Endothelial cell of umbilical vein (primary cell): ENCODE measurements at regions not wholly inside any gene's neighbourhood (a gene's known extent, or its start where the extent isn't known, plus 50 kb on each side); places are given as distances from the start of the nearest gene placed in this dataset.

Source experiments
- BruUV-seq: library from RNA; stranded (reverse); fragments of 400-500 nt; replicated peaks from 2 replicates; lab custom pipeline; 2021; lab: Mats Ljungman, UMichigan
- CTCF ChIA-PET: fragments of 300-600, 350-600 bp; sonication (Branson Sonifier 250); formaldehyde crosslinking; loops from one replicate; lab custom pipeline; 2021; ENCODE audit warnings: antibody characterized with exemption, inconsistent platforms; lab: Charles Lee
- POLR2A ChIA-PET: fragments of 300-600, 350-600 bp; sonication (Branson Sonifier 250); formaldehyde crosslinking; loops from one replicate; lab custom pipeline; 2021; ENCODE audit warnings: antibody characterized with exemption, inconsistent platforms; lab: Charles Lee
- DNase-seq: peaks from one replicate; pipeline ENCODE4 v3.0.0-alpha.2; 2011; ENCODE audit warnings: low read depth, low spot score
- FAIRE-seq: peaks from 2 replicates; lab custom pipeline; 2011; peaks lifted over from hg19 to GRCh38; lab: Jason Lieb, UNC
- H2AFZ ChIP-seq: 2 replicates; pipeline ENCODE4 v1.6.0; 2012; ENCODE audit warnings: low read depth, low read length, control low read depth, inconsistent platforms
- H3K27ac ChIP-seq: 2 replicates; pipeline ENCODE4 v1.5.1; 2011; ENCODE audit warnings: low read depth, mild to moderate bottlenecking, control low read depth, low read length, moderate library complexity; ENCODE audit not compliant: insufficient read depth
- H3K27me3 ChIP-seq, 2 experiments: 2 replicates each; pipeline versions ENCODE4 v1.6.0 to v1.6.1; 2011; ENCODE audit warnings: low read length in 2 of 2, mixed read lengths in 1 of 2; ENCODE audit not compliant: control insufficient read depth in 2 of 2, insufficient read depth in 2 of 2
- H3K36me3 ChIP-seq, 2 experiments: 2 replicates in 1 of 2; 3 replicates in 1 of 2; pipeline ENCODE4 v1.5.1; 2011; ENCODE audit warnings: low read length in 2 of 2, mild to moderate bottlenecking in 1 of 2, moderate library complexity in 1 of 2; ENCODE audit not compliant: control insufficient read depth in 2 of 2, insufficient read depth in 2 of 2; ENCODE audit errors: extremely low read depth in 1 of 2
- H3K4me1 ChIP-seq: 3 replicates; pipeline ENCODE4 v1.5.1; 2011; ENCODE audit warnings: mild to moderate bottlenecking, low read length; ENCODE audit not compliant: control insufficient read depth, insufficient read depth; ENCODE audit errors: extremely low read depth
- H3K4me2 ChIP-seq: 2 replicates; pipeline ENCODE4 v1.6.1; 2011; ENCODE audit warnings: low read length, control low read depth, mixed read lengths; ENCODE audit not compliant: insufficient read depth
- H3K4me3 ChIP-seq, 3 experiments: fragments of 200-600 bp in 1 of 3; sonication (generic), shearing (Covaris generic) in 1 of 3; replicated peaks in 1 of 3; 2 replicates each; pipeline ENCODE4 v1.5.1; 2011 to 2016; ENCODE audit warnings: control low read depth in 3 of 3, low read length in 3 of 3, mild to moderate bottlenecking in 2 of 3, inconsistent platforms in 1 of 3, low read depth in 1 of 3, moderate library complexity in 1 of 3; ENCODE audit not compliant: insufficient read depth in 1 of 3
- H3K79me2 ChIP-seq: 2 replicates; pipeline ENCODE4 v1.6.0; 2012; ENCODE audit warnings: low read length, inconsistent platforms; ENCODE audit not compliant: control insufficient read depth, insufficient read depth
- H3K9ac ChIP-seq: replicated peaks from 2 replicates; pipeline ENCODE3; 2011; ENCODE audit warnings: low read length, control low read depth; ENCODE audit not compliant: insufficient read depth; ENCODE audit errors: extremely low read depth
- H3K9me1 ChIP-seq: replicated peaks from 3 replicates; pipeline ENCODE4 v1.6.0; 2011; ENCODE audit warnings: mild to moderate bottlenecking, low read length; ENCODE audit not compliant: control insufficient read depth, insufficient read depth; ENCODE audit errors: extremely low read depth
- H3K9me3 ChIP-seq: replicated peaks from 2 replicates; pipeline ENCODE4 v1.5.1; 2012; ENCODE audit warnings: low read length, inconsistent platforms; ENCODE audit not compliant: control insufficient read depth, insufficient read depth
- H4K20me1 ChIP-seq: replicated peaks from 2 replicates; pipeline ENCODE3; 2011; ENCODE audit warnings: mild to moderate bottlenecking, low read length; ENCODE audit not compliant: control insufficient read depth, insufficient read depth; ENCODE audit errors: extremely low read depth
- EZH2 ChIP-seq: IDR thresholded peaks from 2 replicates; pipeline ENCODE4 v1.6.1; 2012; ENCODE audit warnings: borderline replicate concordance, low read depth, mild to moderate bottlenecking, moderate library complexity, low read length, inconsistent platforms; ENCODE audit not compliant: severe bottlenecking
- FOS ChIP-seq: IDR thresholded peaks from 2 replicates; pipeline ENCODE4 v1.6.1; 2011; ENCODE audit warnings: mild to moderate bottlenecking, low read length, moderate library complexity, borderline replicate concordance; ENCODE audit not compliant: insufficient read depth
- GATA2 ChIP-seq: IDR thresholded peaks from 2 replicates; pipeline ENCODE4 v1.7.0; 2011; ENCODE audit warnings: low read depth, mild to moderate bottlenecking, moderate library complexity, mixed read lengths, low read length; ENCODE audit not compliant: insufficient read length, insufficient read depth
- JUN ChIP-seq: IDR thresholded peaks from 2 replicates; pipeline ENCODE4 v1.6.1; 2011; ENCODE audit warnings: borderline replicate concordance, low read depth; ENCODE audit not compliant: insufficient read length, insufficient read depth
- MYC ChIP-seq: IDR thresholded peaks from one replicate; pipeline ENCODE4 v1.6.1; 2011; ENCODE audit warnings: mild to moderate bottlenecking, low read depth, low read length
- POLR2A ChIP-seq: IDR thresholded peaks from 2 replicates; pipeline ENCODE4 v1.6.1; 2012; ENCODE audit warnings: low read depth, mild to moderate bottlenecking, control low read depth, low read length
- POLR2AphosphoS5 ChIP-seq: IDR thresholded peaks from 2 replicates; pipeline ENCODE4 v1.6.1; 2012; ENCODE audit warnings: low read depth, mild to moderate bottlenecking, control low read depth, low read length, moderate library complexity; ENCODE audit not compliant: insufficient read depth
- dilution Hi-C: fragments of 300-500 bp; cut with MboI; formaldehyde crosslinking; loops from one replicate; pipeline ENCODE4 v1.15.0; 2019; ENCODE audit warnings: low sequenced_read_pairs; ENCODE audit not compliant: extremely low pct_ligation_motif_present
- intact Hi-C: fragments of 100-400 bp; cut with micrococcal nuclease; formaldehyde crosslinking; loops from one replicate; pipeline ENCODE4 v1.10.0; 2022
- TF ChIP-seq, protein P1 (sequence below), 2 donors: IDR thresholded peaks; 1 replicate in 1 of 2; 2 replicates in 1 of 2; pipeline ENCODE4 v1.5.1; 2011; ENCODE audit warnings: low read length in 2 of 2, mild to moderate bottlenecking in 2 of 2, moderate library complexity in 2 of 2, control low read depth in 1 of 2, inconsistent platforms in 1 of 2, low read depth in 1 of 2; ENCODE audit not compliant: insufficient read depth in 1 of 2; ENCODE audit errors: extremely low read depth in 1 of 2
- TF ChIP-seq, protein P2 (sequence below): IDR thresholded peaks from 2 replicates; pipeline ENCODE4 v1.6.1; 2011; ENCODE audit not compliant: insufficient read depth, insufficient read length

DNA sequence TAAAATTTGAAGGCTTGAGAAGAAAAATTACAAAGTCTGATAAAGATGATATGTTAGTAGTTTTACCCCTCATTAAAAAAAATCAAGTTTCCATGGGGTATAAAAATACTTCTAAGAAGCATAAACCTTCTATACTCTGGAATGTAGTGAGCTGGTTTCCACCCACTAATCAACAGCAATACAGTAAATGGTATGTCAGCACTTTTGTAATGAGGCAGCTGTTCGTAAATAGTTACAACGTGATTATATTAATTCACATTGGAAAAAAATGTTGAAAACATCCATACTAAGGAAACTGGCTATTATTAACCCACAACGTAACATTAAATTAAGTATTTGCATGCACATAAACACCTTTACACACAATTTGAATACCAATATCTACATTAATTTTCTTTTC, 283.1 kb upstream of the FAM174A start:
- Histone ChIP-seq H4K20me1 (no peaks in the 10 kb centered on the region), H3K27ac (no peak overlapping the region), H3K4me3 (no peak overlapping the region), H3K79me2 (no peaks in the 10 kb centered on the region), H2AFZ (no peak overlapping the region), H3K9ac (no peak overlapping the region), H3K9me3 (no peaks in the 10 kb centered on the region), H3K27me3 (no peaks in the 10 kb centered on the region), H3K9me1 (no peaks in the 10 kb centered on the region), H3K36me3 (no peaks in the 10 kb centered on the region), H3K4me1 (no peaks in the 10 kb centered on the region), H3K4me2 (no peak overlapping the region)
- ChIA-PET POLR2A (no interaction called here), CTCF (no interaction called here)
- no TSS peak for BruUV-seq
- TF ChIP-seq POLR2A = no peak
- TF ChIP-seq FOS = no peak
- no peak for TF ChIP-seq MYC
- no peak for TF ChIP-seq EZH2
- TF ChIP-seq JUN = no peak
- no peak for TF ChIP-seq GATA2
- TF ChIP-seq, protein P1, sequence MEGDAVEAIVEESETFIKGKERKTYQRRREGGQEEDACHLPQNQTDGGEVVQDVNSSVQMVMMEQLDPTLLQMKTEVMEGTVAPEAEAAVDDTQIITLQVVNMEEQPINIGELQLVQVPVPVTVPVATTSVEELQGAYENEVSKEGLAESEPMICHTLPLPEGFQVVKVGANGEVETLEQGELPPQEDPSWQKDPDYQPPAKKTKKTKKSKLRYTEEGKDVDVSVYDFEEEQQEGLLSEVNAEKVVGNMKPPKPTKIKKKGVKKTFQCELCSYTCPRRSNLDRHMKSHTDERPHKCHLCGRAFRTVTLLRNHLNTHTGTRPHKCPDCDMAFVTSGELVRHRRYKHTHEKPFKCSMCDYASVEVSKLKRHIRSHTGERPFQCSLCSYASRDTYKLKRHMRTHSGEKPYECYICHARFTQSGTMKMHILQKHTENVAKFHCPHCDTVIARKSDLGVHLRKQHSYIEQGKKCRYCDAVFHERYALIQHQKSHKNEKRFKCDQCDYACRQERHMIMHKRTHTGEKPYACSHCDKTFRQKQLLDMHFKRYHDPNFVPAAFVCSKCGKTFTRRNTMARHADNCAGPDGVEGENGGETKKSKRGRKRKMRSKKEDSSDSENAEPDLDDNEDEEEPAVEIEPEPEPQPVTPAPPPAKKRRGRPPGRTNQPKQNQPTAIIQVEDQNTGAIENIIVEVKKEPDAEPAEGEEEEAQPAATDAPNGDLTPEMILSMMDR (IDR thresholded peaks at IDR 0.05; ENCODE audit: extremely low read depth in 1 of 2, insufficient read depth in 1 of 2, low read depth in 1 of 2, low read length in 2 of 2) = no peak
- TF ChIP-seq POLR2AphosphoS5 = no peak
- TF ChIP-seq, protein P2, sequence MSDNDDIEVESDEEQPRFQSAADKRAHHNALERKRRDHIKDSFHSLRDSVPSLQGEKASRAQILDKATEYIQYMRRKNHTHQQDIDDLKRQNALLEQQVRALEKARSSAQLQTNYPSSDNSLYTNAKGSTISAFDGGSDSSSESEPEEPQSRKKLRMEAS = no peak
- no peak for DNase-seq
- FAIRE-seq = no peak
- intact Hi-C loops = no loop called here
- dilution Hi-C loops = no loop called here
